Stromal cell of bone marrow (primary cell): ENCODE measurements at regions not wholly inside any gene's neighbourhood (a gene's known extent, or its start where the extent isn't known, plus 50 kb on each side); places are given as distances from the start of the nearest gene placed in this dataset.
"Not testable (repeated sequence)": the region's sequence is repeated elsewhere in the genome, so short reads cannot be mapped to it uniquely, and the experiment has no call there.

Experiments used
- DNase-seq: peaks from one replicate; pipeline ENCODE4 v3.0.0-alpha.2; 2012; ENCODE audit warnings: low read depth

DNA sequence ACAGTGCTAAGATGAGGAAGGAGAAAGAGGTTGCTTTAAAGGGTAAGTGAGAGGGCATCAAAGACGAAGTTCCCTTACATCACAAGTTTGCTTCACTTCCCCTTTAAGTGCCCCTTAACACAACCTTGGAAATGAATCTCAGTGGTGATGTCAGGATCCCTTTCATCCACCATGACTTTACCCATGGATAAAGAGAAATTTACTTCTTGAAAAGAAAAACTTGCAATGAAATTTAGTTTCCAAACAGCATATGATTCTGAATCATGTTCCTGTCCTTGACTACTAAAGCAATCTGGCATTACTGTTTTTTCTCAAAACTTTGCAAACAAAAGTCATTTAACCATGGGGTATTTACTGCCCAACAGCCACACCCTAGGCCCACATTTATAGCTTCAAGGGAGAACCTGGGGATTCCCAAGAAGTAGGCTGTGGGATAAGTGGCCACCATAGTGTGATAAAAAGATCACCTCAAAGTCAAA lies 135.9 kb downstream of the ITGB8 start:
- no peak for DNase-seq

DNA sequence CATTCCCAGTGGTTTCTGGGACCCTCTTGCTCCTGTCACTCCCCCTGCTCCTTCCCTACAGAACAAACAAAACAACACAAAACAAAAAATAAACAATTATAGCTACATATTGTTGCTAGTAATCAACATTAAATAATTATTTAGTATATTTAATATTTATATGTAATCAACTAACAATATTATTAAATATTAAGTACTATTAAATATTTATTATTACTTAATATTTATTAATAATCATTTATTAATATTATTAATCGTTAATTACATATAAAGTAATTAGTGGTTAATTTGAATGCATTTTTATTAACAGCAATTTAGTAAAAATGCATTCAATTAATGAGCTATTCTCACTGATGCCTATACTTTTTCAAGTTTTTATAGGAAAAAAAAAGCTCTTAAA lies 139.4 kb downstream of the ITGB8 start:
- DNase-seq: no peak

GRCh38 chr7:20470726-20471125 lies 140.0 kb downstream of the ITGB8 start:
- no peak for DNase-seq

DNA sequence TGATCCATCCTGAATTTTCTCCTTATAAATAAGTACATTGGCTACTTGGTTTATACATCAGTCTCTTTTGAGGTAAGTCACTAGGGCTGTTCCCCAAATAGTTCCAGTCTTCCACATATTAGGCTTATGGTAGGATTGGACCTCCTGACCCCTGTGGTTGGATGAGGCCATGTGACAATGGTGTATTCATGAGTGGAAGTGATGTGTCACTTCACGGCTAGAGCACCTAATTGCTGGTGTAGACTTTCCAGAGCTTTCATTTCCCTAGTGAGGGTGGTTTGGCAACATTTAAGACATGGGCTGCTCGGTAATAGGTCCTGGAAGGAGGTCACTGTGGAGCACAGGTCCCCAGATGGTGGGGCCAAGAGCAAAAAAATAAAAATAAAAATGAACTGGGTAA lies 141.2 kb upstream of the ABCB5 start:
- DNase-seq: no peak

GRCh38 chr7:20475756-20476155 lies 139.7 kb upstream of the ABCB5 start:
- no peak for DNase-seq

GRCh38 chr7:20477067-20477466 lies 138.4 kb upstream of the ABCB5 start:
- DNase-seq: no peak

DNA sequence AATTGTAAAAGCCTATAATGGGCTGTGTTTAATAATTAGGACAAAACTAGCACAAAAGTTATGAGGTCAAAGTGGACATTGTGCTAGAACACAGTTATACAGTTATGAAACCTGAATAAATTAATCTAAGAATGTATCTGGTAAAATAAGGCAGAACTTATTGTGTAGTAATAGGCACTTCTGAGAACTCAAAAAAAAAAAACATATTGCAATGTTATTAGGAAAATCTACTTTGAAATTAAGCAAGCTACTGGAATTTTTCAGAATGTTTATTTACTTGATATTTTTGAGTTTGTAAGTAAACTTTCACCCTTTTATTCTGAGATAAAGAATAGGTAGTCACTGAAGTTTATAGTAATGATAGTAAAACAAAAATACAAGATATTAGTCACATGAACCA lies 135.8 kb upstream of the ABCB5 start:
- no peak for DNase-seq

- DNase-seq: no peak
These were observed 133.4 kb upstream of the ABCB5 start for GRCh38 chr7:20482071-20482470.

DNA sequence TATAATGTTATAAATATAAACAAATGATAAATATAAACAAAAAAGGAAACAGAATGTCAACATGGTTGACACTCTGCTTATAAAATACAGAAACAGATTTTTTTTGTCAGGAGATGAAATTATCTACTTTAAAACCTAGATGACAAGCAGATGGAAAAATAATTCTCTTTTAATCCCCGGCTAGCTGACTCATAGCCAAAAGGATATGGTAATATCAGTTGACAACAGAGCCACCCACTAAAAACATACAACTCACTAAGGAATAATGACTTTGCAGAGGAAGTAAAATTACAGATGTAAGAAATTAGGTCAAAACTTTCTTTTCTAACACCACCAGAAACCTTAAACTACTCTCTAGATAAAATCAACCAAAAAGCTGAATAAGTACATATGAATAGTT lies 131.1 kb upstream of the ABCB5 start:
- DNase-seq: no peak

GRCh38 chr7:20488850-20489249 lies 126.6 kb upstream of the ABCB5 start:
- DNase-seq: no peak

GRCh38 chr7:20491284-20491683 lies 124.2 kb upstream of the ABCB5 start:
- DNase-seq: no peak

DNA sequence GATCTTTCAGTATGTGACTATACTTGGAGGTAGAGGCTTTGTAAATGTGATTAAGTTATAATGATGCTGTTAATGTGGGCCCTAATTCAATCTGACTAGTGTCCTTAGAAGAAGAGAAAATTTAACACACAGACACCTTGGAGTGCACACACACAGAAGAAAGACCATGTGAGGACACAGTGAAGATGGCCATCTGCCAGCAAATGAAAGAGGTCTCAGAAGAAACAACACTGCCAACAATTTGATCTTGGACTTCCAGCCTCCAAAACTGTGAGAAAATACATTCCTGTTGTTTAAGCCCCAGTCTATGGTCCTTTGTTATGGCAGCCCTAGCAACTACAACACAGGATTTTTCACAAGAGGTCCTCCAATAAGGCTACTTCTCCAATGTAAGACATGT lies 120.9 kb upstream of the ABCB5 start:
- no peak for DNase-seq

DNA sequence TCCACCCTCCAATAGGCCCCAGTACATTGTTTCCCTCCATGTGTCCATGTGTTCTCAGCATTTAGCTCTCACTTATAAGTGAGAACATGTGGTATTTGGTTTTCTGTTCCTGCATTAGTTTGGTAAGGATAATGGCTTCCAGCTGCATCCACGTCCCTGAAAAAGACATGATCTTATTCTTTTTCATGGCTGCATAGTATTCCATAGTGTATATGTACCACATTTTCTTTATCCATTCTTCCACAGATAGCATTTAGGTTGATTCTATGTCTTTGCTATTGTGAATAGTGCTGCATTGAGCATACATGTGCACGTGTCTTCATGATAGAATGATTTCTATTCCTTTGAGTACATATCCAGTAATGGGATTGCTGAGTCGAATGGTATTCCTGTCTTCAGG lies 114.0 kb upstream of the ABCB5 start:
- DNase-seq: not testable (repeated sequence)

DNA sequence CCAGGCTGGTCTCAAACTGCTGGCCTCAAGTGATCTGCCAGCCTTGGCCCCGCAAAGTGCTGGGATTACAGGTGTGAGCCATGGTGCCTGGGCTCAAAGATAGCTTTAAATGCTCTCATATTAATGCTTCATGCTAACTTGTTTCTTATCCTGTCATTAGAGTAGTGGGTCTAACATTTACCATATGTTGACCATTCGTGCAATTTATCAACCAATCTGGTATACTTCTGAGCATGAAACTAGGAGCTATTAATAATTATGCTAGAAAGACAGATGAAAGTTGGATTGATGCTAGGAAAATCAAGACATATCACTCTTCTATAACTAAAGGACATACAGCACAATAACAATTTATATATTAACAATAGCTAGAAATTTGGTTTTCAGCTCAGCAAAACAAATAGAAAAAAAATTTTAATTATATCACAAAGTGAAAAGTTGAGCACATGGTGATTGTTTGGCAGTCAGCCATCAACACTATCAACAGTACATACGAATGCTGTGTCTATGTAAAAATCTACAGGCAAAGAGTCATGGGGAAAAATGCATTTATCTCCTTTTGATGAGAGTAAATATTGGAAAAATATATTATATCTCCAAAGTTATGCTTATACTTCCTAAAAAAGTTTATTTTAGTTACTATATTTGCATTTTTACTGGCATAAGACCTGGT lies 112.1 kb upstream of the ABCB5 start:
- DNase-seq: no peak

GRCh38 chr7:20504060-20504459 lies 111.4 kb upstream of the ABCB5 start:
- no peak for DNase-seq

DNA sequence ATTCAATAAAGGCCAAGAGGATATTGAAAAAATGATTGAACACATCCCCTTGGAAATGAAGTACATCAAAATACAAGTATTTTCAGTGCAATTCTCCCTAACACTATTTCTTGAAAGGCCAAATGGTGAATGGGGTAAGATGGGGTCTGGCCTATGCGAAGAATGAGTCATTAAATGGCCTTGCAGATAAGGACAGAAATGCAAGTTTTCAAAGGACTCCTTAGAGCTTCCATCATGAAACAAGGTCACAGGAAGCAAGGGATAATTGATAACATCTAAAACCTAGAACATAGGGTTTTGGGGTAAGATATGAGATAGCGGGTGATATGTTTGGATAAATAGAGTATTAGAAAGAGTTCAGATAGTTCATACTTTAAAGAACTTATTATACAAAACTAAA lies 109.3 kb upstream of the ABCB5 start:
- DNase-seq: no peak

- DNase-seq: no peak
These were observed 108.3 kb upstream of the ABCB5 start for GRCh38 chr7:20507157-20507556.

- DNase-seq: no peak
These were observed 107.4 kb upstream of the ABCB5 start for GRCh38 chr7:20508109-20508508.

DNA sequence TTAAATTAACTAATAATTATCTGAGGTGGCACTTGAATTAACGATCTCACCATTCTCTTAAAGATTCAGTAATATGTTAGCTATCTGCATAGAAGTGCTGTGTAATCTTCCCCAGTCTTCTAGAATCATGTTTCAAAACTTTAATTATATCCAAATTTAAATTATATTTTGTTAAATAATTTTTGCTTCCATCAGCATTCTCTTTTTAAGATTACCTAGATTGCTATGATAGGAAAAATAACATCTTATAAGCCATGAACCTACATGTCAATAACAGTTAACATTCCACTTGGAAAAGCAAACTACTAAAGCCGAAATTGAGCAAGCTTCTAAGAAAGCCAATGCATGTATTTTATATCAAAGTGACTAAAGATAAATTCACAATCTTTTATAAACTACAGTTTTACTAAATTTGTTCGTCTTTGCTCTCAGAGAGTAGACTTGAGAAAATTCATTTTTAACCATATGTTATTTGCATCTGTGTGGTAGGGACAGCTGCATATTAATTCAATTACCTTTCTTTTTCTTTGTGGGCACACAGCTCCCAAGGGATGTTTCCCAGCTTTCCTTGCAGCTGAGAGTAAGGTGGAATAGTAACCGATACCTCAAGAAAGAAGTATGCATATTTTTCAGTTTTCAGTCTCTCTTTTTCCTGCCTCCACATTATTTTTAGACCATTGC lies 105.4 kb upstream of the ABCB5 start:
- no peak for DNase-seq

- no peak for DNase-seq
These were observed 104.9 kb upstream of the ABCB5 start for GRCh38 chr7:20510573-20510900.

DNA sequence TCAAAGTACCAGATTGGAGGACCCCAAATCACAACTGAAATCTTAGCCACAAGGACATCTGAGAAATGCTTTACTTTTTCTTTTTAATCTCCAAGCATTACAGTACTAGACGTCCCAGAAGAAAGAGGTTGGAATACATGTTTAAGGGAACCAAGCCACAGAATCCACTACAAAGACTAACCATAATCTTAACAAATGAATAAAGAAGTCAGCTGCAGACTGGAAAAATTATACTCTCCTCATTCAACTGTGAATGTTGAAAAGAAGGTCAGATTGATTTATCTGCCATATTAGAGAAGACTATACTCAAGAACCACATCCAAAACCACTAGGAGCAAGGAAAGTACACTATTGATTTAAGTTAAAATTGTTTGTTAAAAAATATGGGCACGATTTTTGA lies 102.1 kb upstream of the ABCB5 start:
- DNase-seq: no peak

DNA sequence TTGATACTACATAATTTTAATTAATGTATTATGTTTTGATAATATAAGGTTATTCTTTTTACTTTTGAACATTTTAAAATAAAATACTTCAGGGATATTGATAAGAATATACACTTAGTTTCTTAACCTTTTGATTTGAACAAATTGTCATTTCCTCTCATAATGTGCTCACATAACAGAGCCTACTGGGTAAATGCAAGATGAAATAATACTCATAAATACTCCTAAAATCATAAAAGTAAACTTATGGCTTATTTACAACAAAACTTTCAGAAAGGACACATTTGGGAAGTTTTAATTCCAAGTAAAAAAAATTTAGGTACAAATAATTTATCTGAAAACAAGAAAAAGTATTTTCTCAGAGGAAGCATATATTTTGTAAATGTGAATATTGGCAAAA lies 101.6 kb upstream of the ABCB5 start:
- no peak for DNase-seq

- no peak for DNase-seq
These were observed 101.1 kb upstream of the ABCB5 start for GRCh38 chr7:20514364-20514763.

GRCh38 chr7:20519645-20520044 lies 95.8 kb upstream of the ABCB5 start:
- DNase-seq: no peak
